GM12872 (cell line): ENCODE measurements at regions not wholly inside any gene's neighbourhood (a gene's known extent, or its start where the extent isn't known, plus 50 kb on each side); places are given as distances from the start of the nearest gene placed in this dataset.

Experiments
- CTCF ChIP-seq: IDR thresholded peaks from 3 replicates; pipeline ENCODE4 v1.5.1; 2011; ENCODE audit warnings: low read depth, mild to moderate bottlenecking, low read length, moderate library complexity; ENCODE audit not compliant: insufficient read depth

- no peak for TF ChIP-seq CTCF
Observed at GRCh38 chr15:37788767-37789396, 145.6 kb upstream of the TMCO5A start.

- TF ChIP-seq CTCF = no peak
Observed at GRCh38 chr15:37789397-37789786, 145.0 kb upstream of the TMCO5A start.

GRCh38 chr15:37789881-37790280 is 144.6 kb upstream of the TMCO5A start:
- TF ChIP-seq CTCF = no peak

GRCh38 chr15:37791693-37792092 is 142.7 kb upstream of the TMCO5A start:
- TF ChIP-seq CTCF = no peak

GRCh38 chr15:37792351-37792750 is 142.1 kb upstream of the TMCO5A start:
- no peak for TF ChIP-seq CTCF

- TF ChIP-seq CTCF = peak; percentile 21; the same call in 1 of the 3 replicates
Observed at GRCh38 chr15:37793851-37794250, 140.6 kb upstream of the TMCO5A start.

- no peak for TF ChIP-seq CTCF
Observed at GRCh38 chr15:37794947-37795346, 139.5 kb upstream of the TMCO5A start.
